Thoracic aorta (tissue), 2 donors: ENCODE measurements at regions not wholly inside any gene's neighbourhood (a gene's known extent, or its start where the extent isn't known, plus 50 kb on each side); places are given as distances from the start of the nearest gene placed in this dataset.
"Not testable (repeated sequence)": the region's sequence is repeated elsewhere in the genome, so short reads cannot be mapped to it uniquely, and the experiment has no call there.

ENCODE experiments used
- ATAC-seq: fragments of 150-250 bp; one replicate; pipeline ENCODE4 v1.8.0; 2017; ENCODE audit warnings: low read depth; ENCODE audit not compliant: insufficient number of reproducible peaks, low FRiP score
- DNase-seq: peaks from one replicate; pipeline ENCODE4 v3.0.0-alpha.2; 2020; ENCODE audit warnings: low spot score
- H3K27ac ChIP-seq, 2 donors: fragments of 200-600 bp; sonication (generic); 1 replicate in 1 of 2; 2 replicates in 1 of 2; pipeline ENCODE4 v1.5.1; 2016; ENCODE audit warnings: mild to moderate bottlenecking in 2 of 2, moderate library complexity in 2 of 2
- H3K27me3 ChIP-seq: fragments of 200-600 bp; sonication (generic); replicated peaks from 2 replicates; pipeline ENCODE4 v1.6.0; 2016; ENCODE audit warnings: mild to moderate bottlenecking; ENCODE audit not compliant: insufficient read depth
- H3K36me3 ChIP-seq: fragments of 200-600 bp; sonication (generic); one replicate; pipeline ENCODE4 v1.5.1; 2016
- H3K4me1 ChIP-seq, 2 donors: fragments of 200-600 bp; sonication (generic); 1 replicate in 1 of 2; 2 replicates in 1 of 2; pipeline versions ENCODE4 v1.5.1 to v1.6.0; 2016; ENCODE audit warnings: low read depth in 2 of 2, mild to moderate bottlenecking in 1 of 2; ENCODE audit not compliant: control insufficient read depth in 1 of 2
- H3K4me3 ChIP-seq: fragments of 200-600 bp; sonication (generic); 2 replicates; pipeline ENCODE4 v1.5.1; 2016; ENCODE audit warnings: mild to moderate bottlenecking
- H3K9me3 ChIP-seq: fragments of 200-600 bp; sonication (generic); 2 replicates; pipeline ENCODE4 v1.5.1; 2016
- CTCF ChIP-seq: fragments of 200-600 bp; sonication (generic); IDR thresholded peaks from one replicate; pipeline ENCODE4 v1.5.1; 2019; ENCODE audit warnings: antibody characterized with exemption

GRCh38 chr14:51368721-51369163, 128.7 kb downstream of the TMX1 start:
- Histone ChIP-seq H3K4me3 (no peak overlapping the region), H3K4me1 (no peaks in the 10 kb centered on the region), H3K27ac (no peak overlapping the region), H3K36me3 (no peaks in the 10 kb centered on the region), H3K9me3 (no peaks in the 10 kb centered on the region), H3K27me3 (no peaks in the 10 kb centered on the region)
- no peak for DNase-seq
- no peak for ATAC-seq
- TF ChIP-seq CTCF, result no peak

- no peak for DNase-seq
- H3K4me1 ChIP-seq, result no peaks in the 10 kb centered on the region
- H3K27ac ChIP-seq, result no peak overlapping the region
- H3K36me3 ChIP-seq, result no peaks in the 10 kb centered on the region
- TF ChIP-seq CTCF, result no peak
- no peak overlapping the region for H3K4me3 ChIP-seq
- no peaks in the 10 kb centered on the region for H3K9me3 ChIP-seq
- no peak for ATAC-seq
- no peaks in the 10 kb centered on the region for H3K27me3 ChIP-seq
Measured at GRCh38 chr14:51369814-51370213, 129.8 kb downstream of the TMX1 start.

GRCh38 chr14:51370758-51371386, 130.8 kb downstream of the TMX1 start:
- Histone ChIP-seq H3K4me3 (no peak overlapping the region), H3K4me1 (no peaks in the 10 kb centered on the region), H3K27ac (no peak overlapping the region), H3K27me3 (no peaks in the 10 kb centered on the region), H3K36me3 (no peaks in the 10 kb centered on the region), H3K9me3 (no peaks in the 10 kb centered on the region)
- no peak for TF ChIP-seq CTCF
- ATAC-seq, result no peak
- no peak for DNase-seq

GRCh38 chr14:51377186-51377585, 137.1 kb downstream of the TMX1 start:
- DNase-seq, H3K4me3 ChIP-seq, H3K27me3 ChIP-seq, H3K9me3 ChIP-seq, ATAC-seq, H3K27ac ChIP-seq, H3K36me3 ChIP-seq, H3K4me1 ChIP-seq: not testable (repeated sequence)

- TF ChIP-seq CTCF, result no peak
- no peak overlapping the region for H3K27ac ChIP-seq
- H3K4me3 ChIP-seq, result no peak overlapping the region
- H3K36me3 ChIP-seq, result no peaks in the 10 kb centered on the region
- H3K27me3 ChIP-seq, result no peaks in the 10 kb centered on the region
- ATAC-seq (no peak), DNase-seq (no peak)
- no peaks in the 10 kb centered on the region for H3K9me3 ChIP-seq
- H3K4me1 ChIP-seq, result no peaks in the 10 kb centered on the region
Measured at GRCh38 chr14:51382506-51382905, 142.5 kb downstream of the TMX1 start.

- Histone ChIP-seq H3K36me3 (no peaks in the 10 kb centered on the region), H3K4me1 (no peaks in the 10 kb centered on the region), H3K4me3 (no peak overlapping the region), H3K27me3 (no peaks in the 10 kb centered on the region), H3K9me3 (no peaks in the 10 kb centered on the region), H3K27ac (no peak overlapping the region)
- ATAC-seq (no peak), DNase-seq (no peak)
- no peak for TF ChIP-seq CTCF
Measured at GRCh38 chr14:51386411-51386810, 146.4 kb downstream of the TMX1 start.
